ENCODE measurements at regions not wholly inside any gene's neighbourhood (a gene's known extent, or its start where the extent isn't known, plus 50 kb on each side); places are given as distances from the start of the nearest gene placed in this dataset.

- no peak for TF ChIP-seq CTCF (IDR thresholded peaks at IDR 0.05)
- no peak for TF ChIP-seq EZH2 (IDR thresholded peaks at IDR 0.05; ENCODE audit: borderline replicate concordance, insufficient read depth, low read depth, low read length, poor library complexity, severe bottlenecking)
These were observed 127.3 kb upstream of the LGALSL start for GRCh38 chr2:64326578-64327050.

Data from B cell (primary cell).